Duodenal mucosa (tissue), 2 donors: ENCODE measurements at regions not wholly inside any gene's neighbourhood (a gene's known extent, or its start where the extent isn't known, plus 50 kb on each side); places are given as distances from the start of the nearest gene placed in this dataset.

ENCODE experiments used
- H3K27ac ChIP-seq: one replicate; pipeline ENCODE4 v1.7.0; 2013; ENCODE audit warnings: low read depth, low read length
- H3K27me3 ChIP-seq, 2 donors: one replicate each; pipeline ENCODE4 v1.7.0; 2013; ENCODE audit warnings: low read length in 2 of 2, control low read depth in 1 of 2; ENCODE audit not compliant: insufficient read depth in 2 of 2, control insufficient read depth in 1 of 2
- H3K36me3 ChIP-seq, 2 donors: one replicate each; pipeline ENCODE4 v1.7.0; 2013; ENCODE audit warnings: low read length in 2 of 2, control low read depth in 1 of 2; ENCODE audit not compliant: insufficient read depth in 2 of 2, control insufficient read depth in 1 of 2
- H3K4me1 ChIP-seq, 2 donors: one replicate each; pipeline ENCODE4 v1.7.0; 2013; ENCODE audit warnings: low read length in 2 of 2, control low read depth in 1 of 2; ENCODE audit not compliant: insufficient read depth in 2 of 2, control insufficient read depth in 1 of 2
- H3K4me3 ChIP-seq, 2 donors: one replicate each; pipeline ENCODE4 v1.7.0; 2013; ENCODE audit warnings: low read length in 2 of 2, low read depth in 1 of 2
- H3K9ac ChIP-seq, 2 donors: one replicate each; pipeline ENCODE4 v1.7.0; 2013; ENCODE audit warnings: low read length in 2 of 2, low read depth in 1 of 2
- H3K9me3 ChIP-seq, 2 donors: one replicate each; pipeline ENCODE4 v1.7.0; 2013; ENCODE audit warnings: low read length in 2 of 2, control low read depth in 1 of 2; ENCODE audit not compliant: control insufficient read depth in 1 of 2

DNA sequence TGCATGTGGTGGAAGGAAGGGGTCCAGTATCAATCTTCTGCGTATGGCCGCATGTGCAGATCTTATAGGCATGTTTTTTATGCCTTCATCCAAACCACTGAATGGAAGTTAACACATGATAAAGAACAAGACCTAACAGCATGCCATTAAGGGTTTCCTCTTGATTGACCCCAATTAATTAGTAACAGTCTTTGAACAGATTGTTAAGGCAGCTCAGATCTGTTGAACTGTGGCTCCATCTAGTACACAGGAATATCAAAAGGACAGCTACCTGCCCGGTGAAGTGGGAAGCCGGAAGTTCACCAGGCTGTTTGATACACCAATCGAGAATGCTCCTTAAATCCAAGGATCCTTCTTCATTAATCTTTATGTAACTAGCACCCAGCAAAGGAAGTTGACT lies 159.9 kb upstream of the ADAMTS16 start:
- H3K27me3 ChIP-seq, result no peaks in the 10 kb centered on the region
- H3K4me3 ChIP-seq, result no peak overlapping the region
- H3K36me3 ChIP-seq, result no peaks in the 10 kb centered on the region
- H3K9me3 ChIP-seq, result no peaks in the 10 kb centered on the region
- no peak overlapping the region for H3K9ac ChIP-seq
- H3K27ac ChIP-seq, result no peak overlapping the region
- H3K4me1 ChIP-seq, result no peaks in the 10 kb centered on the region

DNA sequence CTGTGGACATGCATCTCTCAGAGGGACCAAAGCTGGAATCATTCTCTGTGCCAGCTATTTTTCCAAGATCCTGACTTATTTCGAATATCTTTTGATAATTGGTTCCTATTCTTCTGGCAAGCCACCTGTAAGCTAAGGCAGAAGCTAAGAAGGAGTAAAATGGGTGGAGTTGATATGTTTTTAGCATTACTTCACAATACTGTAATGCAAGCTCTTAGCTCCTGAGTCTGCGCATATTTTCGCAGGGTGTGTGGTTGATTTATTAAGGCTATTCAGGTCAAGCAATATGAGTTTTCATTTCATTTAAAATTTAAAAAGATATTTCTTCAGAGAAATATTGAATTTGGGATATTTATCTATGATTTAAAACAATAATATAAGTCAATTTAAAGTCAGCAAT lies 158.5 kb upstream of the ADAMTS16 start:
- no peak overlapping the region for H3K4me3 ChIP-seq
- H3K4me1 ChIP-seq, result no peaks in the 10 kb centered on the region
- no peaks in the 10 kb centered on the region for H3K36me3 ChIP-seq
- no peaks in the 10 kb centered on the region for H3K9me3 ChIP-seq
- H3K9ac ChIP-seq, result no peak overlapping the region
- H3K27ac ChIP-seq, result no peak overlapping the region
- H3K27me3 ChIP-seq, result no peaks in the 10 kb centered on the region

DNA sequence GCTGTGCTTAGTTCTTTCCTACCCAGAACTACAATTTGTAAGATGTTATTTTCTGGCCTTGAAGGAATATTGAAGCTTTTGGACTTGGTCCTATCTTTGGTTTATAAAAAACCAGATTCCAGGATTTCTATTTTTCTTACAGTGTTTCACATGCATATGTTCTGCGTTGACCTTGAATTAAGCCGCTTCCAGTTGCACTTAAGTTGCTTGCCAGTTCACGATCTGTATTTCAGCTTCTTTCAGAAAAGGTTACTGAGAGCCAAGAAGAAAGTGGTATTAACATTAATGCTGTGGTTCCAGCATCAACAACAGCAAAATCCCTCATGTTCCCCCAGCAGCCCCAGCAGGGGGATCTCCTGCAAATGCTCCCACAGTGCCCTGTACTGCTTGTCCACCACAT lies 156.4 kb upstream of the ADAMTS16 start:
- Histone ChIP-seq H3K4me3 (no peak overlapping the region), H3K36me3 (no peaks in the 10 kb centered on the region), H3K9me3 (no peaks in the 10 kb centered on the region), H3K27ac (no peak overlapping the region), H3K27me3 (no peaks in the 10 kb centered on the region), H3K9ac (no peak overlapping the region), H3K4me1 (no peaks in the 10 kb centered on the region)

DNA sequence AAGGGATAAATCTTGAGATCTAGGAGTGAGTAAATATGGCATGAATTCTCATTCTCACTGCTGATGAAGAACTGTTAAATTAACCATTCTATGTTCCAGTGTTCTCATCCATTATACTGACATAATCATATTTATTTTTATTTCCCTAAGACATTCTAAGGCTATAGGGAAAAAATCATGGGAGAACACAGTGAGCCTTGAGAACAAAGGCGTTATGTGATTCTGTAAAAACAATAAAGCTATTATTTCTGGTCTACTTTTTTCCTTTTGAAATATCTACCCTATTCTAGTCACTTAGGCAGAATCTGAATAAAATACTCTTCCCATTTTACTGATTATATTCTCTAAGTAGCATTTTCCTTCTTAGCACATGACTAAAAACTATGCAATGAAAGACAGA lies 155.7 kb upstream of the ADAMTS16 start:
- Histone ChIP-seq H3K27me3 (no peaks in the 10 kb centered on the region), H3K9me3 (no peaks in the 10 kb centered on the region), H3K9ac (no peak overlapping the region), H3K4me3 (no peak overlapping the region), H3K4me1 (no peaks in the 10 kb centered on the region), H3K27ac (no peak overlapping the region), H3K36me3 (no peaks in the 10 kb centered on the region)

DNA sequence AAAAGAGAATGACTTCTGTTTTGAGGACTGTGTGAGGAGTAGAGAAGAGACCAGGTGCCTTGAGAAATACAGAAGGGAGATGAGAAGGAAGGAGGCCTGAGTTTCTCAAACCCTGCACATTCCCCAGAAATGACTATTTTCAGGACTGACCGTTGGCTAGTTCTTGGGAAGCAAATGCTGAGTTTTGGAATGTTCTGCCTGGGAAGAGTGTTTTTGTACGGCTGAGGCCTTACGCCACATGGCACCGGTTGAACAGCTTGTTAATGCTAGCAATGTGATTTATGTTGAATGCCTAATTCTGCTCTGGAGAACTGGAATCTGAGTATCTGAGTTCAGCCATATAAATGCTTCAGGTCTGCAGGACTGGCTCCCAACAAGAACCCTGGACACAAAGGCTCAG lies 152.7 kb upstream of the ADAMTS16 start:
- H3K27ac ChIP-seq, result no peak overlapping the region
- H3K27me3 ChIP-seq, result no peaks in the 10 kb centered on the region
- H3K9ac ChIP-seq, result no peak overlapping the region
- no peaks in the 10 kb centered on the region for H3K9me3 ChIP-seq
- no peaks in the 10 kb centered on the region for H3K4me1 ChIP-seq
- H3K4me3 ChIP-seq, result no peak overlapping the region
- H3K36me3 ChIP-seq, result no peaks in the 10 kb centered on the region

DNA sequence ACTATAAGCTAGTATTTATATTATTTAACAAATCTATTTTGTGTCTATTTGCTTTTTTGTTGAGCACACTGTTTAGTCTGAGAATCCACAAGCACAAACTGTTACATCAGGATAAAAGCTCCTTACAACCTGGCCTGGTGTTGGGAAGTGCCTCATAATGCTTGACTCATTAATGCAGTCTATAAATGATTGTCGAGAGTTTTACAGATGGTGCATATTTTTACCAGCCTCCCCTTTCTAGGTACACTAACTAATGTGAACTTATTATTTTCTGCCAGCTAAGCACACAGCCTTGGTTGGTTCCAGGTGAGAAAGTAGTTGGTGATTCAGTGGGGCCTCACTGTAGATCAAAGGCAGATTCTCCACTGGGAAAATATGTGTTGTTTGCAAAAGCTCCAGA lies 151.0 kb upstream of the ADAMTS16 start:
- Histone ChIP-seq H3K36me3 (no peaks in the 10 kb centered on the region), H3K9ac (no peak overlapping the region)

DNA sequence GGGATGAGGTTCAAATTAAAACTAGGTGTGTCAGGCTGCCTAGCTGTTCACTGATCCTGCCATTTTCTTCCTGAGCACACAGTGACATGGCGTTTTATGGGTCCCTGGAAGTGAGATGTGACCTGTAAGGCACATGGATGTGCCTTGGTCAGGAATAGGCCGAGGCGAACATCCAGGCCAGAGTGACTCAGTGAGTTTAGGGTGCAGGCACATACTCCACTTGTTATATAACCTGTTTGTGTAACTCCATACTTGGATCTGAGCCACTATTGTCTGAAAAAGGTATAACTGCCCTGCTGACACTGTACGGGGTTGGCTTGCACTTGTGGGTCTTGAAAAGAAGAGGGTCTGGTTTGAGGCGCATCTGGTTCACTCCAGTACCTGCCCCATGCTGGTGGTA lies 150.1 kb upstream of the ADAMTS16 start:
- Histone ChIP-seq H3K27ac (no peak overlapping the region), H3K4me3 (no peak overlapping the region), H3K9ac (no peak overlapping the region)

More for the DNA sequence above, 151.0 kb upstream of the ADAMTS16 start:
- H3K27me3 ChIP-seq, result no peaks in the 10 kb centered on the region
- no peak overlapping the region for H3K27ac ChIP-seq
- no peaks in the 10 kb centered on the region for H3K4me1 ChIP-seq
- H3K9me3 ChIP-seq, result no peaks in the 10 kb centered on the region
- no peak overlapping the region for H3K4me3 ChIP-seq

DNA sequence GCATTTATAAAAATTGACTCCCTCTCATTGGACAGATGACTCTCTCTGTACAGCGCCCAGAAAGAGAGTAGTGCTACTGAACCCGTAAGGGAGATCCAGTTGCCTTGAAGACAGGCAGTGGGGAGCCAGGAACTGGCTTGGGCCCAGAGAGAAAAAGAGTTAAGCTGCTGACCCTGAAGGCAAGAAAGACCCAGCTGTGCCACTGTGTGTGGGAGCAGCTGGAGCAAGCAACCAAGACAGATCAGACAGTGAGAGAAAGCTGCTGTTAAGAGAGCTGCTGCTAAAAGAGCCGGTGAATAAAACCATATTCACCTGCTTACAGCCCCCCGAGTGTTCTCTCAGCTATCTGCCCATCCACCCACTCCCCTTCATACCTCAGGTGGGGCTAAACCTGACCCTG lies 149.7 kb upstream of the ADAMTS16 start:
- H3K27me3 ChIP-seq, result no peaks in the 10 kb centered on the region
- H3K27ac ChIP-seq, result no peak overlapping the region
- H3K9ac ChIP-seq, result no peak overlapping the region
- H3K9me3 ChIP-seq, result no peaks in the 10 kb centered on the region
- H3K4me1 ChIP-seq, result no peaks in the 10 kb centered on the region
- no peak overlapping the region for H3K4me3 ChIP-seq
- no peaks in the 10 kb centered on the region for H3K36me3 ChIP-seq

More for the DNA sequence above, 150.1 kb upstream of the ADAMTS16 start:
- no peaks in the 10 kb centered on the region for H3K27me3 ChIP-seq
- no peaks in the 10 kb centered on the region for H3K9me3 ChIP-seq
- no peaks in the 10 kb centered on the region for H3K4me1 ChIP-seq
- H3K36me3 ChIP-seq, result no peaks in the 10 kb centered on the region

DNA sequence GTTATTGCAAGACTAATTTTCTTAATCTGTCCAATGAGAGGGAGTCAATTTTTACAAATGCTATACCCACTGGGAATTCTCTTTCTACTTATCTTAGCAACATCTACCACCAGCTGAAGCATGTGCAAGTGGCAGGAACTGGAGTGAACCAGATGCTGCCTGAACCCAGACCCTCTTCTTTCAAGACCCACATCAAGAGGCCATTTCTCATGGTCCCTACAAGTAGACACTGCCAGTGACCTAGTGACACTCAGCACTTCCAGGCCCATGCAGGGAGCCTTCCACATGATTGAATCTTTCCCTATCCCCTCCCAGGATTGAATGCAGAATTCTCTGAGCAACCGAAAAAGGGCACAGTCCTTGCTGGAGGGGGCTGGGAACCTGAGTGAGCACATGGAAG lies 148.2 kb upstream of the ADAMTS16 start:
- H3K9ac ChIP-seq, result no peak overlapping the region
- no peaks in the 10 kb centered on the region for H3K36me3 ChIP-seq
- H3K27ac ChIP-seq, result no peak overlapping the region
- H3K4me3 ChIP-seq, result no peak overlapping the region
- H3K4me1 ChIP-seq, result no peaks in the 10 kb centered on the region
- H3K27me3 ChIP-seq, result no peaks in the 10 kb centered on the region
- no peaks in the 10 kb centered on the region for H3K9me3 ChIP-seq

DNA sequence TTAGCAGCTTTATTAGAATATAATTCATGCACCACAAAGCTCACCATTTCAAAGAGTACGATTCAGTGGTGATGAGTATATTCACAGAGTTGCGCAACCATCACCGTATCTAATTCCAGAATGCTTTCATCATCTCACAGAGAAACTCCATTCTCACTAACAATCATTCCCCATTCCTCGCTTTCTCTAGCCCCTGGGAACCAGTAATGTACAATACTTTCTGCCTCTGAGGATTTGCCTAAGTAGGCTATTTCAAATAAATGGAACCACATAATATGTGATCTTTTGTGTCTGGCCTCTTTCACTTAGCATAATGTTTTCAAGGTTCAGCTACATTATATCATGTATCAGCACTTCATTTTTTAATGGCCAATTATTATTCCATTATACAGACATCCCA lies 145.1 kb upstream of the ADAMTS16 start:
- Histone ChIP-seq H3K9me3 (no peaks in the 10 kb centered on the region), H3K4me1 (no peaks in the 10 kb centered on the region), H3K9ac (no peak overlapping the region), H3K36me3 (no peaks in the 10 kb centered on the region), H3K27me3 (no peaks in the 10 kb centered on the region), H3K27ac (no peak overlapping the region), H3K4me3 (no peak overlapping the region)

DNA sequence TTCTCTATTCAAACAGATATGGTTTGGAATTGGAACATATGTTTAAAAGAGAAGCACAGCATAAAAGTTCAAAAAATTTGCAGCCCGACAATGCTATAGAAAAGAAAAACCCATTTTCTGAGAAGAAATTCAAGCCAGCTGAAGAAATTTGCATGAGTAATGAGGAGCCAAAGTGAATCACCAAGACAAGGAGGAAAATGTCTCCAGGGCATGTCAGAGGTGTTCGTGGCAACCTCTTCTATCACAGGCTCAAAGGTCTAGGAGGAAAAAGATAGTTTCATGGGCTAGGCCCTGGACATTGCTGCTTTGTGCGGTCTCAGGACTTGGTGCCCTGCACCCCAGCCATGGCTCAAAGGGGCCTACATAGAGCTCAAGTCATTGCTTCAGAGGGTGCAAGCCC lies 134.8 kb upstream of the ADAMTS16 start:
- H3K9me3 ChIP-seq, result no peaks in the 10 kb centered on the region
- no peak overlapping the region for H3K9ac ChIP-seq
- H3K27ac ChIP-seq, result no peak overlapping the region
- H3K4me1 ChIP-seq, result no peaks in the 10 kb centered on the region
- no peak overlapping the region for H3K4me3 ChIP-seq
- H3K36me3 ChIP-seq, result no peaks in the 10 kb centered on the region
- H3K27me3 ChIP-seq, result no peaks in the 10 kb centered on the region
